K562 (cell line): ENCODE measurements at regions not wholly inside any gene's neighbourhood (a gene's known extent, or its start where the extent isn't known, plus 50 kb on each side); places are given as distances from the start of the nearest gene placed in this dataset.

ENCODE experiments used
- ATAC-seq: fragments of 200-7000 bp; cut with Tn5 transposase; 3 replicates; pipeline ENCODE4 v1.9.1; 2020; ENCODE audit warnings: moderate library complexity
- BruUV-seq: library from RNA; stranded (reverse); fragments of 400-500 nt; replicated peaks from 2 replicates; lab custom pipeline; 2021; lab: Mats Ljungman, UMichigan
- CTCF ChIA-PET: fragments of 300-600 bp; formaldehyde crosslinking; extraction: SDS; loops from one replicate; lab custom pipeline; 2021; ENCODE audit warnings: low intra/inter-chr PET ratio; lab: Yijun Ruan, JAX
- POLR2A ChIA-PET: fragments of 300-600, 350-650 bp; sonication (Branson Sonifier 250); formaldehyde crosslinking; extraction: SDS; loops from one replicate; lab custom pipeline; 2021; ENCODE audit warnings: antibody characterized with exemption, inconsistent platforms; lab: Yijun Ruan, JAX
- DNase-seq, 4 experiments: peaks; one replicate each; pipeline versions ENCODE4 v3.0.0 to v3.0.0-alpha.2; 2011 to 2018; ENCODE audit warnings: low spot score in 3 of 4, mixed read lengths in 3 of 4; ENCODE audit errors: extremely low read depth in 1 of 4
- FAIRE-seq: peaks from 2 replicates; lab custom pipeline; 2011; peaks lifted over from hg19 to GRCh38; lab: Jason Lieb, UNC
- H2AFZ ChIP-seq: 2 replicates; pipeline ENCODE4 v1.6.0; 2011; ENCODE audit warnings: low read depth, low read length, control low read depth, inconsistent platforms
- H3K27ac ChIP-seq: fragments of 200-600 bp; 3 replicates; pipeline ENCODE4 v1.8.0; 2011; ENCODE audit warnings: low read depth, mild to moderate bottlenecking, control low read depth, inconsistent platforms, low read length, moderate library complexity, mixed read lengths; ENCODE audit errors: extremely low read depth
- H3K27me3 ChIP-seq, 2 experiments: fragments of 300-600 bp in 1 of 2; 2 replicates in 1 of 2; 3 replicates in 1 of 2; pipeline versions ENCODE4 v1.6.0 to v1.8.0; 2011; ENCODE audit warnings: inconsistent platforms in 2 of 2, low read length in 2 of 2, mild to moderate bottlenecking in 1 of 2, mixed read lengths in 1 of 2, moderate library complexity in 1 of 2; ENCODE audit not compliant: control insufficient read depth in 2 of 2, insufficient read depth in 2 of 2
- H3K36me3 ChIP-seq: fragments of 300-600 bp; 3 replicates; pipeline ENCODE4 v1.8.0; 2011; ENCODE audit warnings: mild to moderate bottlenecking, low read length, inconsistent platforms; ENCODE audit not compliant: control insufficient read depth, insufficient read depth
- H3K4me1 ChIP-seq, 2 experiments: fragments of 200-600 bp in 1 of 2; replicated peaks in 1 of 2; 2 replicates in 1 of 2; 3 replicates in 1 of 2; pipeline versions ENCODE4 v1.5.1 to v1.8.0; 2011; ENCODE audit warnings: inconsistent platforms in 2 of 2, low read length in 2 of 2, mild to moderate bottlenecking in 1 of 2, mixed read lengths in 1 of 2, moderate library complexity in 1 of 2; ENCODE audit not compliant: control insufficient read depth in 2 of 2, insufficient read depth in 2 of 2
- H3K4me2 ChIP-seq: 2 replicates; pipeline ENCODE4 v1.6.1; 2011; ENCODE audit warnings: low read length, control low read depth, inconsistent platforms, mixed read lengths; ENCODE audit not compliant: insufficient read depth
- H3K4me3 ChIP-seq: fragments of 200-600 bp; sonication (generic), shearing (Covaris generic); 2 replicates; pipeline ENCODE4 v1.5.1; 2016; ENCODE audit warnings: control low read depth, inconsistent platforms
- H3K79me2 ChIP-seq: fragments of 200-600 bp; 3 replicates; pipeline ENCODE4 v1.8.0; 2011; ENCODE audit warnings: low read length, inconsistent platforms; ENCODE audit not compliant: control insufficient read depth, insufficient read depth
- H3K9ac ChIP-seq, 2 experiments: 2 replicates each; pipeline versions ENCODE4 v1.6.0 to v1.6.1; 2011; ENCODE audit warnings: low read depth in 2 of 2, low read length in 2 of 2, control low read depth in 1 of 2, inconsistent platforms in 1 of 2, mild to moderate bottlenecking in 1 of 2, mixed read lengths in 1 of 2; ENCODE audit not compliant: insufficient read depth in 1 of 2
- H3K9me1 ChIP-seq: one replicate; pipeline ENCODE4 v1.6.0; 2011; ENCODE audit warnings: inconsistent platforms, mild to moderate bottlenecking, low read length, moderate library complexity; ENCODE audit not compliant: control insufficient read depth, insufficient read depth
- H3K9me3 ChIP-seq: replicated peaks from 2 replicates; pipeline ENCODE4 v1.5.1; 2011; ENCODE audit warnings: low read depth, low read length, inconsistent platforms; ENCODE audit not compliant: control insufficient read depth, insufficient read depth
- H4K20me1 ChIP-seq: replicated peaks from 2 replicates; pipeline ENCODE4 v1.6.1; 2011; ENCODE audit warnings: low read length, inconsistent platforms, mixed read lengths; ENCODE audit not compliant: control insufficient read depth, insufficient read depth
- BACH1 ChIP-seq: fragments of 200-800 bp; sonication (Bioruptor generic); IDR thresholded peaks from 2 replicates; pipeline ENCODE4 v1.6.1; 2016; ENCODE audit warnings: missing genetic modification characterization, missing compliant biosample characterization
- FOXA3 ChIP-seq, 2 experiments: fragments of 450-650 bp in 1 of 2; sonication (generic) in 1 of 2; formaldehyde crosslinking; IDR thresholded peaks in 1 of 2; conservative IDR thresholded peaks in 1 of 2; 2 replicates each; pipeline versions ENCODE4 v1.4.0 to v1.8.0; 2020 to 2022; ENCODE audit warnings: mild to moderate bottlenecking in 2 of 2, missing genetic modification reagents in 1 of 2
- HIVEP1 ChIP-seq: fragments of 250-450 bp; sonication (Bioruptor Pico); IDR thresholded peaks from 2 replicates; pipeline ENCODE4 v1.4.0; 2020; ENCODE audit warnings: mild to moderate bottlenecking
- MAFF ChIP-seq: IDR thresholded peaks from 2 replicates; pipeline ENCODE4 v1.6.1; 2012; ENCODE audit warnings: low read length, improper control_type of control experiment
- MED1 ChIP-seq: sonication (generic); formaldehyde crosslinking; IDR thresholded peaks from 2 replicates; pipeline ENCODE4 v1.8.1; 2023; ENCODE audit warnings: missing genetic modification reagents, borderline replicate concordance
- MTA1 ChIP-seq: fragments of 450-650 bp; IDR thresholded peaks from 2 replicates; pipeline ENCODE4 v1.6.1; 2017; ENCODE audit warnings: borderline replicate concordance
- RB1 ChIP-seq: fragments of 450-650 bp; IDR thresholded peaks from 2 replicates; pipeline ENCODE4 v1.6.1; 2017; ENCODE audit warnings: low read depth, mild to moderate bottlenecking
- SAFB ChIP-seq: fragments of 200-400 bp; formaldehyde crosslinking; IDR thresholded peaks from 2 replicates; pipeline ENCODE4 v1.6.1; 2017; ENCODE audit warnings: low read depth, low read length, borderline replicate concordance
- XRCC5 ChIP-seq: fragments of 200-400 bp; formaldehyde crosslinking; IDR thresholded peaks from 2 replicates; pipeline ENCODE4 v1.6.1; 2017; ENCODE audit warnings: low read depth, mild to moderate bottlenecking, low read length
- ZC3H11A ChIP-seq: IDR thresholded peaks from 2 replicates; pipeline ENCODE4 v1.6.1; 2012; ENCODE audit warnings: low read depth, low read length, improper control_type of control experiment
- WGBS: fragments of 100-300 bp; shearing (Covaris generic); methylation state at CpG from one replicate; pipeline ENCODE4 v1.1.6; 2016; ENCODE audit warnings: low coverage, mixed read lengths; ENCODE audit not compliant: insufficient coverage; ENCODE audit errors: missing lambda C conversion rate; 5-methylcytosine and 5-hydroxymethylcytosine counted together
- in situ Hi-C: fragments of 300-500 bp; cut with MboI; formaldehyde crosslinking; loops from 4 replicates; pipeline ENCODE4 v1.15.0; 2018; ENCODE audit warnings: inconsistent platforms, mixed read lengths
- intact Hi-C: fragments of 100-400 bp; cut with micrococcal nuclease; formaldehyde crosslinking; loops from 2 replicates; pipeline ENCODE4 v1.14.2; 2022
- TF ChIP-seq, protein P1 (sequence below), 2 experiments: fragments of 450-650 bp in 1 of 2; sonication (generic) in 1 of 2; formaldehyde crosslinking in 1 of 2; IDR thresholded peaks; 2 replicates each; pipeline versions ENCODE4 v1.7.1 to v1.9.0; 2016 to 2022; ENCODE audit warnings: inconsistent platforms in 1 of 2, mild to moderate bottlenecking in 1 of 2, missing genetic modification reagents in 1 of 2
- TF ChIP-seq, protein P2 (sequence below), 2 experiments: IDR thresholded peaks; 2 replicates each; pipeline ENCODE4 v1.6.1; 2011; ENCODE audit warnings: borderline replicate concordance in 1 of 2, control low read depth in 1 of 2, low read depth in 1 of 2, low read length in 1 of 2, mild to moderate bottlenecking in 1 of 2, mixed read lengths in 1 of 2, moderate library complexity in 1 of 2; ENCODE audit not compliant: insufficient read depth in 1 of 2, insufficient read length in 1 of 2, poor library complexity in 1 of 2, severe bottlenecking in 1 of 2; ENCODE audit errors: extremely low read depth in 1 of 2

DNA sequence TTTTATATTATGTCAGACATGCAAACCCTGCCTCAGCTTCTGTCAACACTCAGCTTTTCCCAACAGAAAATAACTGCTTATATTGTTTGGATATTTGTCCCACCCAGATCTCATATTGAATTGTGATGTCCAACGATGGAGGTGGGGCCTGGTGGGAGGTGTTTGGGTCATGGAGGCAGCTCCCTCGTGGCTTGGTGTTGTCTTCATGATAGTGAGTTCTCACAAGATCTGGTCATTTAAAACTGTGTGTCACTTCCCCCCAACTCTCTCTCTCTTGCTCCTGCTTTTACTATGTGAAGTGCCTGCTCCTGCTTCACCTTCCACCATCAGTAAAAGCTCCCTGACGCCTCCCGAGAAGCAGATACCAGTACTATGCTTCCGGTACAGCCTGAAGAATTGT is 85.8 kb upstream of the KCNMA1 start:
- H3K4me3 ChIP-seq, result no peak overlapping the region
- ATAC-seq (no peak), DNase-seq (no peak), FAIRE-seq (no peak)
- in situ Hi-C loops (no loop called here), intact Hi-C loops (loop anchor here (5.0 kb wide), 1 partner anchor 249 kb away; no protein-coding TSS in a partner anchor)
- H3K4me1 ChIP-seq, result no peaks in the 10 kb centered on the region
- no peak overlapping the region for H2AFZ ChIP-seq
- no peaks in the 10 kb centered on the region for H3K9me1 ChIP-seq
- H3K36me3 ChIP-seq, result no peaks in the 10 kb centered on the region
- no peaks in the 10 kb centered on the region for H3K9me3 ChIP-seq
- no peaks in the 10 kb centered on the region for H4K20me1 ChIP-seq
- WGBS, result 2% methylated on average over 5 of the region's 5 CpGs
- no peak overlapping the region for H3K4me2 ChIP-seq
- no TSS peak for BruUV-seq
- POLR2A ChIA-PET, result interaction anchor here (0.6 to 0.9 kb wide), 3 partner anchors 12 to 1425 kb away, joined by 3 to 4 read pairs (median 3); no protein-coding TSS in a partner anchor
- H3K9ac ChIP-seq, result no peak overlapping the region
- H3K79me2 ChIP-seq, result no peaks in the 10 kb centered on the region
- H3K27ac ChIP-seq, result no peak overlapping the region
- 0 out of 5 replicates have a peak, but pooled peaks cover 0 to 4% of the 10 kb centered on the region in 2 experiments for H3K27me3 ChIP-seq
- CTCF ChIA-PET, result no interaction called here
- TF ChIP-seq MTA1 (no peak), MAFF (no peak), FOXA3 (CRISPR knock-in tag; conservative IDR thresholded peaks at IDR 0.05 in 1 of 2, IDR thresholded peaks at IDR 0.05 in 1 of 2) (no peak), XRCC5 (no peak), MED1 (CRISPR knock-in tag) (no peak), BACH1 (no peak), RB1 (no peak), SAFB (no peak), ZC3H11A (no peak), HIVEP1 (CRISPR knock-in tag) (no peak)
- TF ChIP-seq, protein P1, sequence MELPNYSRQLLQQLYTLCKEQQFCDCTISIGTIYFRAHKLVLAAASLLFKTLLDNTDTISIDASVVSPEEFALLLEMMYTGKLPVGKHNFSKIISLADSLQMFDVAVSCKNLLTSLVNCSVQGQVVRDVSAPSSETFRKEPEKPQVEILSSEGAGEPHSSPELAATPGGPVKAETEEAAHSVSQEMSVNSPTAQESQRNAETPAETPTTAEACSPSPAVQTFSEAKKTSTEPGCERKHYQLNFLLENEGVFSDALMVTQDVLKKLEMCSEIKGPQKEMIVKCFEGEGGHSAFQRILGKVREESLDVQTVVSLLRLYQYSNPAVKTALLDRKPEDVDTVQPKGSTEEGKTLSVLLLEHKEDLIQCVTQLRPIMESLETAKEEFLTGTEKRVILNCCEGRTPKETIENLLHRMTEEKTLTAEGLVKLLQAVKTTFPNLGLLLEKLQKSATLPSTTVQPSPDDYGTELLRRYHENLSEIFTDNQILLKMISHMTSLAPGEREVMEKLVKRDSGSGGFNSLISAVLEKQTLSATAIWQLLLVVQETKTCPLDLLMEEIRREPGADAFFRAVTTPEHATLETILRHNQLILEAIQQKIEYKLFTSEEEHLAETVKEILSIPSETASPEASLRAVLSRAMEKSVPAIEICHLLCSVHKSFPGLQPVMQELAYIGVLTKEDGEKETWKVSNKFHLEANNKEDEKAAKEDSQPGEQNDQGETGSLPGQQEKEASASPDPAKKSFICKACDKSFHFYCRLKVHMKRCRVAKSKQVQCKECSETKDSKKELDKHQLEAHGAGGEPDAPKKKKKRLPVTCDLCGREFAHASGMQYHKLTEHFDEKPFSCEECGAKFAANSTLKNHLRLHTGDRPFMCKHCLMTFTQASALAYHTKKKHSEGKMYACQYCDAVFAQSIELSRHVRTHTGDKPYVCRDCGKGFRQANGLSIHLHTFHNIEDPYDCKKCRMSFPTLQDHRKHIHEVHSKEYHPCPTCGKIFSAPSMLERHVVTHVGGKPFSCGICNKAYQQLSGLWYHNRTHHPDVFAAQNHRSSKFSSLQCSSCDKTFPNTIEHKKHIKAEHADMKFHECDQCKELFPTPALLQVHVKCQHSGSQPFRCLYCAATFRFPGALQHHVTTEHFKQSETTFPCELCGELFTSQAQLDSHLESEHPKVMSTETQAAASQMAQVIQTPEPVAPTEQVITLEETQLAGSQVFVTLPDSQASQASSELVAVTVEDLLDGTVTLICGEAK (IDR thresholded peaks at IDR 0.05), result no peak
- TF ChIP-seq, protein P1 (CRISPR knock-in tag; IDR thresholded peaks at IDR 0.05), result no peak
- TF ChIP-seq, protein P2, sequence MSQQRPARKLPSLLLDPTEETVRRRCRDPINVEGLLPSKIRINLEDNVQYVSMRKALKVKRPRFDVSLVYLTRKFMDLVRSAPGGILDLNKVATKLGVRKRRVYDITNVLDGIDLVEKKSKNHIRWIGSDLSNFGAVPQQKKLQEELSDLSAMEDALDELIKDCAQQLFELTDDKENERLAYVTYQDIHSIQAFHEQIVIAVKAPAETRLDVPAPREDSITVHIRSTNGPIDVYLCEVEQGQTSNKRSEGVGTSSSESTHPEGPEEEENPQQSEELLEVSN (IDR thresholded peaks at IDR 0.05; ENCODE audit: borderline replicate concordance in 1 of 2, extremely low read depth in 1 of 2, insufficient read depth in 1 of 2, insufficient read length in 1 of 2, low read depth in 1 of 2, low read length in 1 of 2, poor library complexity in 1 of 2, severe bottlenecking in 1 of 2), result no peak
